ENCODE measurements at regions not wholly inside any gene's neighbourhood (a gene's known extent, or its start where the extent isn't known, plus 50 kb on each side); places are given as distances from the start of the nearest gene placed in this dataset.

DNA sequence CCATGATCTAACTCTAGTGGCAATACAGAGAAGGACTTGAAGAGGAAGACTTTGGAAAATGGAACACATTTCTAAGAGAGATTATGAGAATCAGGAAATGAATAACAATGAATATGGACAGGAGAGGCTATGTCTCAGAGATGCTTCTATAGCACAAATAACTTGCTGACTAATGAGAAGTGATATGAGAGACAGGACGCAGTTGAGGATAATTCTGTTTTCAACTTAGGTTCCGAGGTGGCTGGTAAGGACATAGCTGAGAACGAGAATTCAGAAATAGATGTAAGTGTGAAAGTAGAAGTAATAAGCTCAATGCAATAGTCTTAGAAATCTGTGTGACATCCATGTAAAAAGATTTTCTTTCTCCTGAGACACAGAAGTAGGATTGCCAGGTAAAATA lies 358.1 kb upstream of the GRAMD2B start:
- no peaks in the 10 kb centered on the region for H3K4me1 ChIP-seq
- intact Hi-C loops (cut with DNase I), result no loop called here
- no peaks in the 10 kb centered on the region for H3K9me3 ChIP-seq
- WGBS, result 94% methylated on average over 3 of the region's 3 CpGs
- no peak overlapping the region for H3K27ac ChIP-seq (replicated peaks in 1 of 4)
- no peak for DNase-seq (ENCODE audit: extremely low spot score)
- H3K4me3 ChIP-seq, result no peak overlapping the region
- no peaks in the 10 kb centered on the region for H3K27me3 ChIP-seq
- H3K36me3 ChIP-seq, result no peaks in the 10 kb centered on the region
- no peak for TF ChIP-seq POLR2A (IDR thresholded peaks at IDR 0.05; ENCODE audit: low read depth)
- TF ChIP-seq EP300 (IDR thresholded peaks at IDR 0.05), result no peak
- TF ChIP-seq, protein P1, sequence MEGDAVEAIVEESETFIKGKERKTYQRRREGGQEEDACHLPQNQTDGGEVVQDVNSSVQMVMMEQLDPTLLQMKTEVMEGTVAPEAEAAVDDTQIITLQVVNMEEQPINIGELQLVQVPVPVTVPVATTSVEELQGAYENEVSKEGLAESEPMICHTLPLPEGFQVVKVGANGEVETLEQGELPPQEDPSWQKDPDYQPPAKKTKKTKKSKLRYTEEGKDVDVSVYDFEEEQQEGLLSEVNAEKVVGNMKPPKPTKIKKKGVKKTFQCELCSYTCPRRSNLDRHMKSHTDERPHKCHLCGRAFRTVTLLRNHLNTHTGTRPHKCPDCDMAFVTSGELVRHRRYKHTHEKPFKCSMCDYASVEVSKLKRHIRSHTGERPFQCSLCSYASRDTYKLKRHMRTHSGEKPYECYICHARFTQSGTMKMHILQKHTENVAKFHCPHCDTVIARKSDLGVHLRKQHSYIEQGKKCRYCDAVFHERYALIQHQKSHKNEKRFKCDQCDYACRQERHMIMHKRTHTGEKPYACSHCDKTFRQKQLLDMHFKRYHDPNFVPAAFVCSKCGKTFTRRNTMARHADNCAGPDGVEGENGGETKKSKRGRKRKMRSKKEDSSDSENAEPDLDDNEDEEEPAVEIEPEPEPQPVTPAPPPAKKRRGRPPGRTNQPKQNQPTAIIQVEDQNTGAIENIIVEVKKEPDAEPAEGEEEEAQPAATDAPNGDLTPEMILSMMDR (IDR thresholded peaks at IDR 0.05), result no peak
- TF ChIP-seq POLR2AphosphoS5 (IDR thresholded peaks at IDR 0.05), result no peak

DNA sequence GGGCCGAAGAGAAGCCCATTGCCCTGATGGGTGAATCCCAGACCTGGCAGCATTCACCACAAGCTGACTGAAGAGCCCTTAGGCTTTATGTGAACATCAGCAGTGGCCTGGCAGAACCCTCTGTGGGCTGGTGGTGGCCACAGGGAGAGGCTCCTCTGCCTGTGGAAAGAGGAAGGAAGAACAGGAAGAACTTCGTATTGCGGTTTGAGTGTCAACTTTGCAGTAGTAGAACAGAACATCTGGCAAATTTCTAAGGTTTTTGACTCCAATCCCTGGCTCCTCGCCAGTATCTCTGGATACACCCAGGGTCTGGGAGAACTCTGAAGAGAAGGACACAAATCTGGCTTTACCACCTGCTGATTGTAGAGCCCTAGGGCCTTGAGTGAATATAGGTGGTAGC lies 356.4 kb upstream of the GRAMD2B start:
- no peaks in the 10 kb centered on the region for H3K36me3 ChIP-seq
- no peaks in the 10 kb centered on the region for H3K4me1 ChIP-seq
- H3K9me3 ChIP-seq, result no peaks in the 10 kb centered on the region
- no peaks in the 10 kb centered on the region for H3K27me3 ChIP-seq
- intact Hi-C loops (cut with DNase I), result no loop called here
- H3K4me3 ChIP-seq, result no peak overlapping the region
- TF ChIP-seq, protein P1 (IDR thresholded peaks at IDR 0.05), result no peak
- TF ChIP-seq EP300 (IDR thresholded peaks at IDR 0.05) (no peak), POLR2A (IDR thresholded peaks at IDR 0.05; ENCODE audit: low read depth) (no peak), POLR2AphosphoS5 (IDR thresholded peaks at IDR 0.05) (no peak)
- no peak for DNase-seq (ENCODE audit: extremely low spot score)
- 64% methylated on average over 3 of the region's 4 CpGs for WGBS
- no peak overlapping the region for H3K27ac ChIP-seq (replicated peaks in 1 of 4)

DNA sequence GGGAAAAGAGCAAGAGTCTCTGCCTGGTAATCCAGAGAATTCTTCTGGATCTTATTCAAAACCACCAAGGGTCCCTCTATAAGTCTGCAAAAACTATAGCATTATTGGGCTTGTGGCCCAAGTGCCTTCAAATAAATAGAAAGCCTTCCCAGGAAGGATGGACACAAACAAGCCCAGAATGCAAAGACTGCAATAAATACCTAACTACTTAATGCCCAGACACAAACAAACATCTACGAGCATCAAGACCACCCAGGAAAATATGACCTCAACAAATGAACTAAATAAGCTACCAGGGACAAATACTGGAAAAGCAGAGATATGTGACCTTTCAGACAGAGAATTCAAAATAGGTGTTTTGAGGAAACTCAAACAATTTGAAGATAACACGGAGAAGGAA lies 355.8 kb upstream of the GRAMD2B start:
- WGBS, result 100% methylated on average over 2 of the region's 2 CpGs
- no peak overlapping the region for H3K27ac ChIP-seq (replicated peaks in 1 of 4)
- TF ChIP-seq, protein P1 (IDR thresholded peaks at IDR 0.05), result no peak
- H3K9me3 ChIP-seq, result no peaks in the 10 kb centered on the region
- no peaks in the 10 kb centered on the region for H3K27me3 ChIP-seq
- H3K36me3 ChIP-seq, result no peaks in the 10 kb centered on the region
- H3K4me3 ChIP-seq, result no peak overlapping the region
- intact Hi-C loops (cut with DNase I), result no loop called here
- no peak for DNase-seq (ENCODE audit: extremely low spot score)
- H3K4me1 ChIP-seq, result no peaks in the 10 kb centered on the region

DNA sequence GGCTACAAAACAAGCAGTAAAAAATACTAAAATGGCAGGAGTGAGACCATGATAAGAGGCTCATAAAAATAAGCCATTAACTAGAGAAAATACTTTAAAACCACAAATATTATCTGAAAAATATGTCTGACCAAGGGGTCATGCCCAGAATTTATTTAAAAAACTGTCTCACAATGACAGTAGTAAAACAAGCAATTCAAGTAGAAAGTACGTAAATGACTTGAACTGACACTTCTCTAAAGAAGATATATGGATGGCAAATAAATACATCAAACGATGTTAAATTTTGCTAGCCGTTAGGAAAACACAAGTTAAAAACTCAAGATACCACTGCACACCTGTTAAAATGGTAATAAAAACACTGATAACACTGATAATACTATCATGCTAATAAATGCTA lies 353.9 kb upstream of the GRAMD2B start:
- peaks cover 0 to 8% (median 6%) of the 10 kb centered on the region in 4 donors for H3K9me3 ChIP-seq
- intact Hi-C loops (cut with DNase I), result no loop called here
- DNase-seq (ENCODE audit: extremely low spot score), result no peak
- H3K4me3 ChIP-seq, result no peak overlapping the region
- no peaks in the 10 kb centered on the region for H3K36me3 ChIP-seq
- H3K27me3 ChIP-seq, result no peaks in the 10 kb centered on the region
- 74% methylated on average over 3 of the region's 3 CpGs for WGBS
- TF ChIP-seq POLR2AphosphoS5 (IDR thresholded peaks at IDR 0.05), result no peak
- TF ChIP-seq, protein P1 (IDR thresholded peaks at IDR 0.05), result no peak
- no peak for TF ChIP-seq POLR2A (IDR thresholded peaks at IDR 0.05; ENCODE audit: low read depth)
- no peak for TF ChIP-seq EP300 (IDR thresholded peaks at IDR 0.05)
- no peaks in the 10 kb centered on the region for H3K4me1 ChIP-seq
- no peak overlapping the region for H3K27ac ChIP-seq (replicated peaks in 1 of 4)

DNA sequence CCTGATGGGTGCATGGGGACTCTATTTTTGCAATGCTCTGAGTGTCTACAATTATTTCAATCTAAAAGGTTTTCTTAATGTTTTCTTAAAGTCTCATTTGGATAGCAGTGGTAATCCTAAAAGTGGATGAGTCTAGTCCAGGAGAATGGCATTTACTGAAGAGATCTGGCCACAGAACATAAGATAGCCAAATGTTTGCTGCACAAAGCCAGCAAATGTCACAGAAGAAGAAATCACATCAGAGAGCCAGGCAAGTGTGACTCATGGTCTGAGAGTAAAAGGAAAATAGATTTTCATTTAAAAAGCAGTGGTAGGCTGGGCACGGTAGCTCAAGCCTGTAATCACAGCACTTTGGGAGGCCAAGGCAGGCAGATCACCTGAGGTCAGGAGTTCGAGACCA lies 352.7 kb upstream of the GRAMD2B start:
- intact Hi-C loops (cut with DNase I), result no loop called here
- Histone ChIP-seq H3K27me3 (no peaks in the 10 kb centered on the region), H3K4me1 (no peaks in the 10 kb centered on the region), H3K36me3 (no peaks in the 10 kb centered on the region), H3K4me3 (no peak overlapping the region), H3K9me3 (peaks cover 0 to 8% (median 6%) of the 10 kb centered on the region in 4 donors), H3K27ac (replicated peaks in 1 of 4) (no peak overlapping the region)
- no peak for TF ChIP-seq EP300 (IDR thresholded peaks at IDR 0.05)
- TF ChIP-seq POLR2AphosphoS5 (IDR thresholded peaks at IDR 0.05), result no peak
- TF ChIP-seq, protein P1 (IDR thresholded peaks at IDR 0.05), result no peak
- no peak for TF ChIP-seq POLR2A (IDR thresholded peaks at IDR 0.05; ENCODE audit: low read depth)
- DNase-seq (ENCODE audit: extremely low spot score), result no peak
- 85% methylated on average over 2 of the region's 2 CpGs for WGBS

Measured in esophagus muscularis mucosa (tissue), 4 donors.